Subcutaneous abdominal adipose tissue (tissue), 5 donors: ENCODE measurements at regions not wholly inside any gene's neighbourhood (a gene's known extent, or its start where the extent isn't known, plus 50 kb on each side); places are given as distances from the start of the nearest gene placed in this dataset.

ENCODE experiments used
- H3K27ac ChIP-seq: one replicate; pipeline ENCODE4 v1.7.0; 2013; ENCODE audit warnings: low read depth, mild to moderate bottlenecking, inconsistent platforms, low read length, moderate library complexity
- H3K27me3 ChIP-seq, 5 donors: one replicate each; pipeline ENCODE4 v1.7.0; 2013; ENCODE audit warnings: low read length in 5 of 5, inconsistent platforms in 1 of 5; ENCODE audit not compliant: control insufficient read depth in 5 of 5, insufficient read depth in 4 of 5
- H3K36me3 ChIP-seq, 5 donors: one replicate each; pipeline ENCODE4 v1.7.0; 2013; ENCODE audit warnings: low read length in 5 of 5; ENCODE audit not compliant: control insufficient read depth in 5 of 5, insufficient read depth in 5 of 5
- H3K4me1 ChIP-seq, 5 donors: one replicate each; pipeline ENCODE4 v1.7.0; 2013; ENCODE audit warnings: low read length in 5 of 5, mild to moderate bottlenecking in 3 of 5, moderate library complexity in 1 of 5; ENCODE audit not compliant: control insufficient read depth in 5 of 5, insufficient read depth in 5 of 5
- H3K4me3 ChIP-seq, 5 donors: one replicate each; pipeline ENCODE4 v1.7.0; 2013; ENCODE audit warnings: low read length in 5 of 5, low read depth in 1 of 5
- H3K9ac ChIP-seq, 5 donors: one replicate each; pipeline ENCODE4 v1.7.0; 2013; ENCODE audit warnings: low read length in 5 of 5, mild to moderate bottlenecking in 4 of 5, moderate library complexity in 3 of 5
- H3K9me3 ChIP-seq, 5 donors: one replicate each; pipeline ENCODE4 v1.7.0; 2013; ENCODE audit warnings: low read length in 5 of 5; ENCODE audit not compliant: control insufficient read depth in 5 of 5
- donor health status: healthy.
- donor health status: healthy.
- donor health status: healthy.
- donor health status: healthy.
- donor health status: healthy.

DNA sequence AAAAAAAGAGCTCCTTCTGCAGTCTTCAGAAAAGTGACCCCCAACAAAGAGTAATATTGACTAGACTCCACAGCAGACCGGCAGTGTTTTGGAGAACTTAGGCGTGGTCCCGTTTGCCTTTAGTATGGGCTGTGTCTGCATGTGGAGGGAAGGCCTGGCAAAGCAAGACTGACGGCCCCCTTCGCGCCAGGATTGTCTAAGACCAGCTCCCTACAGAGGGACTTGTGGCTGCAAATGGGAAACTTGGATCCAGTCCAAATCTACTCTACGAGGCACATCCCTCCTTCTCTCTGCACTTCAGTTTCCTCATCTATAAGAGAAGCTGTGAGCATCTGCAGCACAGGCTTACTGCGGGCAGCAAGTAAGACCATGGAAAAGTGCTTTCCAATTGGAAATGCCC, 350.0 kb downstream of the ZNF536 start:
- no peak overlapping the region for H3K9ac ChIP-seq
- peaks cover 0 to 2% (median 0%) of the 10 kb centered on the region in 5 donors for H3K27me3 ChIP-seq
- H3K9me3 ChIP-seq = no peaks in the 10 kb centered on the region

DNA sequence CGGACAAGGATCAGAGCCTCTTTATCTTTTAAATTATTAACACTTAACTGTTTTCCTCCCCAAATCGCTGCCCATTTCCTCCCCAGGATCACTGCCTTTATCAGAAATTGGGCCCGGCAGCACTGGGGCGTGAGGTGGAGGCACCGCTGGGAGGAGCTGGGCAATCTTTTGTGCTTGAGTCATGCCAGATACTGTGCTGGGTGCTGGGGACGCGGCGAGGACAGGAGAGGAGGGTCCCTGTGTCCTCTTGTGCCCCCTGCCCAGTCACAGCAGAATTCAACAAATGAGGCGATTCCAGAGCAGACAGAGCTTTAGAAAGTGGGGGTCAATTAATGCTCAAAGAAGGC, 347.8 kb downstream of the ZNF536 start:
- Histone ChIP-seq H3K9ac (peak overlapping the region in 4 of 5 donors; percentile 27 to 70 (median 54)), H3K9me3 (no peaks in the 10 kb centered on the region), H3K27ac (peak overlapping the region; percentile 6), H3K36me3 (no peaks in the 10 kb centered on the region), H3K4me1 (peaks cover 4 to 18% (median 16%) of the 10 kb centered on the region in 5 donors), H3K27me3 (peaks cover 0 to 9% (median 0%) of the 10 kb centered on the region in 5 donors), H3K4me3 (peak overlapping the region in 4 of 5 donors; percentile 71 to 86 (median 76))

More for the DNA sequence above, 350.0 kb downstream of the ZNF536 start:
- no peak overlapping the region for H3K27ac ChIP-seq
- no peak overlapping the region for H3K4me3 ChIP-seq
- peaks cover 0 to 18% (median 16%) of the 10 kb centered on the region in 5 donors for H3K4me1 ChIP-seq
- H3K36me3 ChIP-seq = no peaks in the 10 kb centered on the region

DNA sequence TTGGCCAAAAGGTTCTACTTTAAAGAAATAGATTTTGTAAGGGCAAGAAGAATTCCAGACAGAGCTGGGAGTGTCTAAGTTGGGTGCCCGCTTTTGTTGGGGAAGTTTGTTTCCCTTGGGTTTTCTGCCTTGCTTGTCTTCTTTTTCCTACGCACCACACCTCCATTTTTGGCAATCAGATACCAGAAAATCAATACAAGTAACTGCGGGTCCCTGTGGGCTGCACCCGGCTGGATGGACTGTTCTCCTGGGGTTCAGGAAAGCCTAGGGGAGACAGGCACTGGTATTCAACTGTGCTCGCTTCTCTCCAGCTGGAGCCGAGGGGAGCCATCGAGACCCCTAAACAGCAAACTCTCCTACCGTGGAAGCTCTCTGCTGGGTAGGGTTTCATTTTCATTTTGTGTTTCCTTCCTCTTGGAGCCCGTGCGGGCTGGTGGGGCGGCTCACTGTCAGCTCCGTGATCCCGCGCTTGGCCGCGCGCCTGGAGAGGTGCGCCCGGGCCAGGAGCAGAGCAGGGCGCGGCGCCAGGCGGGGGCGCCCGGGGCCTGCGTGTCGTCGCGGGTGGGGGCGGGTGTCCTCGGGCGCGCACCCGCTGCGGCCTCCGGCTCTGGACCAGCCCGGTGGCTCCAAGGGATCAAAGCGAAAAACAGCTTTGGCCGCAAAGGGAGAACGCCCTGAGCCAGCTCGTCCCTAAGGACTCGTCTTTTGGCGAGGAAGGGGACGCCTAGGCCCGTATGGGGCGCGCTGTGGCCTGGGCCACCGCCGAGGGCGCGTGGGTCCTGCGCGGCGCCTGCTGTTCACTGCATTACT, 347.2 kb downstream of the ZNF536 start:
- Histone ChIP-seq H3K9me3 (no peaks in the 10 kb centered on the region), H3K27me3 (peaks cover 0 to 9% (median 0%) of the 10 kb centered on the region in 5 donors), H3K9ac (peak overlapping the region in 4 of 5 donors; percentile 30 to 82 (median 64)), H3K36me3 (no peaks in the 10 kb centered on the region), H3K4me3 (peak overlapping the region; percentile 71 to 90 (median 80)), H3K27ac (peak overlapping the region; percentile 6), H3K4me1 (peaks cover 4 to 18% (median 16%) of the 10 kb centered on the region in 5 donors)

DNA sequence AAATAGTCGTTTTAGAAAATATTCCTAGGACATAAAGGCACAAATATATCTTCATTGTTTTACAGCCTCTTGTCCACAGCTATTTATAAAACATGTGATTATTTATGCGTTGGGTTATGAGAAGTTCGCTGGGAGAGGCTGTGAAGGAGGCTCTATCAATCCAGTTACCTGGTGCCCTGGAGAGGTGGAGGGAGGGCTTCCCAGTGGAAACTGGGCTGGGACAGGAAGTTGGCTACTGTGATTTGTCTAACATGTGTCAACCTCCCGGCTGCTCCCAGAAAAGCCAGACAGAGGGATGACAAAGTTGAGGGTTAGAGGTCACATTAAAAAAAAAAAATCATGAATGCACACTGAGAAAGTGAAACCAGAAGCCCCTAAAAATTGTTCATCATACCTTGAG, 346.5 kb downstream of the ZNF536 start:
- H3K9ac ChIP-seq = no peak overlapping the region
- H3K36me3 ChIP-seq = no peaks in the 10 kb centered on the region
- H3K4me3 ChIP-seq = peak overlapping the region; percentile 71 to 90 (median 80)
- H3K27me3 ChIP-seq = peaks cover 0 to 9% (median 0%) of the 10 kb centered on the region in 5 donors
- H3K9me3 ChIP-seq = no peaks in the 10 kb centered on the region
- no peak overlapping the region for H3K27ac ChIP-seq
- peaks cover 4 to 18% (median 16%) of the 10 kb centered on the region in 5 donors for H3K4me1 ChIP-seq

DNA sequence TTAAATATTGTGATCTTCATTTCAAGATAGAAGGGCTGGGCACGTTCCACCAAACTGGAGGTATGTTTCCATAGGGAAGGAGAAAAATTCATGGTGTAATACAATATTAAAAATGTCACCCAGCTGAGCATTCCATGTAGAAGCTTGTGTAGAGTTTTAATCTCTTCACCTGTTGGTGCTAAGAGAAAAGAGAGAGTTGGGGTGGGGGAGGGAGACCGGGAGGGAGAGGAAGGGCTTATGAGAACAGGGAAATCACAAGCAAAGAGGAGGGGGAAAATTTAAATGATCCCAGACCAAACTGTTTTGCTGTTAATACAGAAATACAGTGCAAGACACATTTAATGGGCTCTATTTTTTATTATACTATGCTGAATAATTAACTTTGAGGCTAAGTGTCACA, 345.8 kb downstream of the ZNF536 start:
- no peak overlapping the region for H3K4me3 ChIP-seq
- H3K9ac ChIP-seq = no peak overlapping the region
- H3K4me1 ChIP-seq = peaks cover 4 to 18% (median 16%) of the 10 kb centered on the region in 5 donors
- H3K27ac ChIP-seq = no peak overlapping the region
- H3K36me3 ChIP-seq = no peaks in the 10 kb centered on the region
- H3K27me3 ChIP-seq = peaks cover 0 to 9% (median 0%) of the 10 kb centered on the region in 5 donors
- no peaks in the 10 kb centered on the region for H3K9me3 ChIP-seq

DNA sequence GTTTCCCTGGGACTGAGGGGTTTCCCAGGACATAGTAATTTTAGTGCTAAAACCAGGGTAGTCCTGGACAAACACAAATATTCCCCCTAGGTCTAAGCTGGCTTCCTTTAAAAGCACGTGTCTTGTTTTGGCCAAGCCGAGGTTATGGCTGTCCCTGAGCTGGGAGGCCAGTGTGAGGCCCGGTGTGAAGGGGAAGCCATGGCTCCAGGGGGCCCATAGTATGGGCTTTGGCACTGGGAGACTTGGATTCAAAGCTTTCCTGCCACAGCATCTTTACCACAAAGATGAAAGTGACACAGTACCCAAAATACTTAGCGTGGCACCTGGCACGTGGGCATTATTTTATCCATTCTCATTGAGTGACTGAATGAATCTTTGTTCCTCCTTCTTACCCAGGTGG, 345.2 kb downstream of the ZNF536 start:
- H3K9me3 ChIP-seq = no peaks in the 10 kb centered on the region

DNA sequence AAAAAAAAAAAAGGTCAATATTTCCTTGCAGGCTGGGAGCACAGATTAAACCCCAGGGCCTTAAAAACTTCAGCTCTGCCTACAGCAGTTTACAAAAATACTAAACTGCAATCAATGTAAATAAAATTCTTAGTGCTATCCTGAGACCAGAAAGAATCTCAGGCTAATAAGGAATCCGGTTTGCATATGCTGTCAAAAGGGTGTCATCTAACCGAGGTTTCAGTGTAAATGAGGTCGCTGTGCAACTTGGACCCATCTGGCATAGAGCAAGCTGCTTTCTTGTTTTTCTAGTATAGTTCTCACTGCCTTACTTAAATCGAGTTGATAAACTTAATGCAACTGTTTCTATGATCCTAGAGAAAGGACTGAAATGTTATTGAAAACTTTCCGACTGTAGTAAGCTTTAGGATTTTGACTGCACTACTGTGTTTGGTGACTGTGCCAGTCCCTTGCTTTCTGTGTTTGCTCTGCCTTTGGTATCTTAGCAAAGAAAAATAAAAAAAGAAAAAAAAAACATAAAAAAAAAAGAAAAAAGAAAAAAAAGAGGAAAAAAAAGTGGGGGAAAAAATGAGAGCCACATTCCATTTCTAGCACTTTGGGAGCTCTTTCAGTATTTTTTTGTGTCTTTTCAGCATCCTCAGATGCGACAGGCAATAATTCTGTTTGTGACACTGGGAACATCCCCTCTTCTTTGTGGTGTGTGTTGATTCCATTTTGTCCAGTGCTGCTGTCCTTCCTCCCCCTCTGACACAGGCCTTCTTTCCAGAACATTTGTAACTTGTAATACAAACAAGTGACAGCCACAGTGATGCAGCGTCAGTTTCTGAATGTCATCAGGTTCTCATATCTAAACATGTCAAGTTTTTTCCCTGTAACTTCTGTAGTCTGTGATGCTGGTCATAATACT, 340.5 kb downstream of the ZNF536 start:
- Histone ChIP-seq H3K27me3 (peaks cover 0 to 9% (median 4%) of the 10 kb centered on the region in 5 donors), H3K27ac (no peak overlapping the region)

More for the DNA sequence above, 345.2 kb downstream of the ZNF536 start:
- Histone ChIP-seq H3K36me3 (no peaks in the 10 kb centered on the region), H3K4me1 (peaks cover 4 to 18% (median 16%) of the 10 kb centered on the region in 5 donors), H3K27me3 (peaks cover 0 to 9% (median 0%) of the 10 kb centered on the region in 5 donors), H3K27ac (no peak overlapping the region), H3K9ac (no peak overlapping the region), H3K4me3 (no peak overlapping the region)

DNA sequence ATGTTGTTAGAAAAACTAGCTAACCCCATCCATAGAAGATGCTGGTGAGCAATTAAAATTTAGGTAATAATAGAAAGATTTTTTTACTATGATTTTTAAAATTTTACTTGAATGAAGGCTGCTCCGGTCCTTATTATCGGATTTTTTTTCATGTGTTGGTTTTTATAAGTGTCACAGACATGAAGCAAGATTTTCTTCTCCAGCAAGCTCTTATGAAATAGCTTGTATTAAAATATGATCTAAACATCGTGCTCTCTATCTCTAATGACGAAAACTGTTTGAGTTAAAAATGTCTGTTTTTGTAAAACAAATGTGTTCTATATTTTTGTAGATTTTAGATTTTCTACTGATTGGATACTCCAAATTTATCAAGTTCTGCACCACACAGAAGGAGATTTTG, 339.6 kb downstream of the ZNF536 start:
- H3K36me3 ChIP-seq = no peaks in the 10 kb centered on the region
- no peak overlapping the region for H3K27ac ChIP-seq
- peaks cover 0 to 9% (median 4%) of the 10 kb centered on the region in 5 donors for H3K27me3 ChIP-seq
- H3K9ac ChIP-seq = no peak overlapping the region
- H3K9me3 ChIP-seq = no peaks in the 10 kb centered on the region
- peaks cover 0 to 2% (median 0%) of the 10 kb centered on the region in 5 donors for H3K4me1 ChIP-seq
- no peak overlapping the region for H3K4me3 ChIP-seq

More for the DNA sequence above, 340.5 kb downstream of the ZNF536 start:
- H3K9ac ChIP-seq = no peak overlapping the region
- peaks cover 0 to 4% (median 0%) of the 10 kb centered on the region in 5 donors for H3K4me1 ChIP-seq
- H3K4me3 ChIP-seq = no peak overlapping the region
- H3K36me3 ChIP-seq = no peaks in the 10 kb centered on the region
- H3K9me3 ChIP-seq = no peaks in the 10 kb centered on the region

DNA sequence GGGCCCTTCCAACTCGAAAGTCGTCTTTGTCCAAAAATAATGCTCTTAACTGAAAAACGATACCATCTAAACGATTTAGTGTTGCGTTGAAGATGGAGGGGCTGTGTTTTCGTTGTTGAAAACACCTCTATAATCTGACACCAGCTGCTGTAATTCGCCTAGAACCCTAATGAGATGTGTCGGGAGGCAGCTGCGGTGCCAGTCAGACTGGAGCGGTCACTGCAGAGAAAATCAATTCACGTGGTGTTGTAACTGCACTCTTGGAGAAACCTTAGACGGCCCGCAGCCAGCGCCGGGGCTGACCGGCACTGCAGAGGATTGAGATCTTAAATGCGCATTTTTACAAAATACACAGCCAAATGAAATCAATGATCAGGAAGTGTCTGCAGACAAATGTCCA, 339.1 kb downstream of the ZNF536 start:
- no peaks in the 10 kb centered on the region for H3K36me3 ChIP-seq
- H3K9ac ChIP-seq = no peak overlapping the region
- H3K4me1 ChIP-seq = no peaks in the 10 kb centered on the region
- H3K27ac ChIP-seq = no peak overlapping the region
- H3K4me3 ChIP-seq = no peak overlapping the region
- peaks cover 0 to 9% (median 4%) of the 10 kb centered on the region in 5 donors for H3K27me3 ChIP-seq
- no peaks in the 10 kb centered on the region for H3K9me3 ChIP-seq
